Hepatocyte (in vitro differentiated cells): ENCODE measurements at regions not wholly inside any gene's neighbourhood (a gene's known extent, or its start where the extent isn't known, plus 50 kb on each side); places are given as distances from the start of the nearest gene placed in this dataset.

Experiments used
- DNase-seq: peaks from one replicate; pipeline ENCODE4 v3.0.0-alpha.2; 2016; ENCODE audit warnings: low spot score
- H2AFZ ChIP-seq: fragments of 200-600 bp; sonication (generic); 2 replicates; pipeline ENCODE4 v1.6.0; 2016; ENCODE audit warnings: antibody characterized with exemption, mild to moderate bottlenecking
- H3K27ac ChIP-seq: fragments of 200-600 bp; sonication (generic); 2 replicates; pipeline ENCODE4 v1.5.1; 2016; ENCODE audit warnings: mild to moderate bottlenecking
- H3K27me3 ChIP-seq: fragments of 200-600 bp; sonication (generic); 2 replicates; pipeline ENCODE4 v1.6.1; 2016
- H3K36me3 ChIP-seq: fragments of 200-600 bp; sonication (generic); replicated peaks from 2 replicates; pipeline ENCODE4 v1.5.1; 2016; ENCODE audit warnings: low read depth; ENCODE audit not compliant: insufficient read depth
- H3K4me1 ChIP-seq: fragments of 200-600 bp; sonication (generic); 2 replicates; pipeline ENCODE4 v1.5.1; 2016; ENCODE audit warnings: mild to moderate bottlenecking, moderate library complexity; ENCODE audit not compliant: insufficient read depth
- H3K4me2 ChIP-seq: fragments of 200-600 bp; sonication (generic); 2 replicates; pipeline ENCODE4 v1.6.0; 2016
- H3K4me3 ChIP-seq: fragments of 200-600 bp; sonication (generic); 2 replicates; pipeline ENCODE4 v1.5.1; 2016; ENCODE audit warnings: mild to moderate bottlenecking
- H3K79me2 ChIP-seq: fragments of 200-600 bp; sonication (generic); 2 replicates; pipeline ENCODE4 v1.6.0; 2017; ENCODE audit warnings: mild to moderate bottlenecking
- H3K9me2 ChIP-seq: fragments of 200-600 bp; sonication (generic); replicated peaks from 2 replicates; pipeline ENCODE4 v1.6.0; 2017; ENCODE audit warnings: mild to moderate bottlenecking; ENCODE audit not compliant: insufficient read depth
- H3K9me3 ChIP-seq: fragments of 200-600 bp; sonication (generic); 2 replicates; pipeline ENCODE4 v1.5.1; 2016; ENCODE audit warnings: low read depth, mild to moderate bottlenecking
- H4K20me1 ChIP-seq: fragments of 200-600 bp; sonication (generic); 2 replicates; pipeline ENCODE4 v1.6.0; 2016; ENCODE audit warnings: mild to moderate bottlenecking; ENCODE audit not compliant: insufficient read depth, poor library complexity, severe bottlenecking
- CTCF ChIP-seq: fragments of 200-600 bp; sonication (generic); IDR thresholded peaks from 2 replicates; pipeline ENCODE4 v1.5.1; 2016; ENCODE audit warnings: antibody characterized with exemption, mild to moderate bottlenecking; ENCODE audit not compliant: poor library complexity
- EZH2 ChIP-seq: fragments of 200-600 bp; sonication (generic); IDR thresholded peaks from 2 replicates; pipeline ENCODE4 v1.6.1; 2016; ENCODE audit warnings: antibody characterized with exemption, mild to moderate bottlenecking, borderline replicate concordance
- EZH2phosphoT487 ChIP-seq: fragments of 200-600 bp; sonication (generic); IDR thresholded peaks from one replicate; pipeline ENCODE4 v1.6.1; 2018; ENCODE audit warnings: antibody characterized with exemption, mild to moderate bottlenecking, low read depth, moderate library complexity; ENCODE audit not compliant: unreplicated experiment, severe bottlenecking
- WGBS: methylation state at CpG from one replicate; pipeline ENCODE4 v1.1.6; 2016; ENCODE audit warnings: low lambda C conversion rate; ENCODE audit errors: missing lambda C conversion rate; 5-methylcytosine and 5-hydroxymethylcytosine counted together

GRCh38 chr1:115175596-115175995 lies 86.3 kb upstream of the TSPAN2 start:
- Histone ChIP-seq H3K79me2 (no peaks in the 10 kb centered on the region), H3K27ac (no peak overlapping the region), H3K36me3 (no peaks in the 10 kb centered on the region), H3K4me1 (no peaks in the 10 kb centered on the region), H3K9me3 (no peaks in the 10 kb centered on the region), H3K4me3 (no peak overlapping the region), H3K4me2 (no peak overlapping the region), H3K9me2 (no peaks in the 10 kb centered on the region), H3K27me3 (no peaks in the 10 kb centered on the region), H4K20me1 (no peaks in the 10 kb centered on the region), H2AFZ (no peak overlapping the region)
- DNase-seq, result no peak
- TF ChIP-seq CTCF, result no peak
- TF ChIP-seq EZH2phosphoT487, result no peak
- no peak for TF ChIP-seq EZH2
- WGBS, result 37% methylated on average over 2 of the region's 2 CpGs

- no peaks in the 10 kb centered on the region for H3K36me3 ChIP-seq
- H3K4me2 ChIP-seq, result no peak overlapping the region
- H4K20me1 ChIP-seq, result no peaks in the 10 kb centered on the region
- H2AFZ ChIP-seq, result no peak overlapping the region
- no peaks in the 10 kb centered on the region for H3K9me2 ChIP-seq
- peaks cover 4% of the 10 kb centered on the region for H3K4me1 ChIP-seq
- H3K79me2 ChIP-seq, result no peaks in the 10 kb centered on the region
- no peaks in the 10 kb centered on the region for H3K27me3 ChIP-seq
- no peak overlapping the region for H3K27ac ChIP-seq
- H3K9me3 ChIP-seq, result no peaks in the 10 kb centered on the region
- 100% methylated on average over 1 of the region's 1 CpG for WGBS
- TF ChIP-seq EZH2phosphoT487 (no peak), CTCF (no peak), EZH2 (no peak)
- no peak for DNase-seq
- H3K4me3 ChIP-seq, result no peak overlapping the region
Observed at GRCh38 chr1:115173151-115173550, 83.8 kb upstream of the TSPAN2 start.

GRCh38 chr1:115172270-115172669 lies 83.0 kb upstream of the TSPAN2 start:
- no peaks in the 10 kb centered on the region for H3K9me2 ChIP-seq
- no peaks in the 10 kb centered on the region for H3K79me2 ChIP-seq
- H4K20me1 ChIP-seq, result no peaks in the 10 kb centered on the region
- H3K9me3 ChIP-seq, result no peaks in the 10 kb centered on the region
- no peak for DNase-seq
- no peak overlapping the region for H3K4me3 ChIP-seq
- H2AFZ ChIP-seq, result no peak overlapping the region
- no peak overlapping the region for H3K27ac ChIP-seq
- H3K4me1 ChIP-seq, result peaks cover 4% of the 10 kb centered on the region
- H3K4me2 ChIP-seq, result no peak overlapping the region
- TF ChIP-seq EZH2phosphoT487, result no peak
- no peak for TF ChIP-seq EZH2
- TF ChIP-seq CTCF, result no peak
- H3K27me3 ChIP-seq, result no peaks in the 10 kb centered on the region
- no peaks in the 10 kb centered on the region for H3K36me3 ChIP-seq
- 50% methylated on average over 2 of the region's 2 CpGs for WGBS

GRCh38 chr1:115170961-115171392 lies 81.7 kb upstream of the TSPAN2 start:
- no peaks in the 10 kb centered on the region for H3K9me2 ChIP-seq
- H3K79me2 ChIP-seq, result no peaks in the 10 kb centered on the region
- TF ChIP-seq EZH2phosphoT487 (no peak), CTCF (no peak), EZH2 (no peak)
- H3K27me3 ChIP-seq, result no peaks in the 10 kb centered on the region
- H3K4me3 ChIP-seq, result no peak overlapping the region
- no peak for DNase-seq
- no peak overlapping the region for H3K27ac ChIP-seq
- H3K9me3 ChIP-seq, result no peaks in the 10 kb centered on the region
- WGBS, result 96% methylated on average over 2 of the region's 2 CpGs
- H2AFZ ChIP-seq, result no peak overlapping the region
- no peaks in the 10 kb centered on the region for H3K36me3 ChIP-seq
- no peaks in the 10 kb centered on the region for H4K20me1 ChIP-seq
- no peak overlapping the region for H3K4me2 ChIP-seq
- peaks cover 4% of the 10 kb centered on the region for H3K4me1 ChIP-seq
